Neutrophil (primary cell): ENCODE measurements at regions not wholly inside any gene's neighbourhood (a gene's known extent, or its start where the extent isn't known, plus 50 kb on each side); places are given as distances from the start of the nearest gene placed in this dataset.

ENCODE experiments used
- H3K27ac ChIP-seq: fragments of 200-600 bp; sonication (generic); 2 replicates; pipeline ENCODE4 v1.5.1; 2016; ENCODE audit warnings: mild to moderate bottlenecking, moderate library complexity
- H3K27me3 ChIP-seq: fragments of 200-600 bp; sonication (generic); 2 replicates; pipeline ENCODE4 v1.6.0; 2016; ENCODE audit warnings: mild to moderate bottlenecking
- H3K36me3 ChIP-seq: fragments of 200-600 bp; sonication (generic); 2 replicates; pipeline ENCODE4 v1.5.1; 2017
- H3K4me1 ChIP-seq, 2 experiments: fragments of 200-600 bp in 1 of 2; sonication (generic) in 1 of 2; 1 replicate in 1 of 2; 2 replicates in 1 of 2; pipeline versions ENCODE4 v1.5.1 to v1.6.1; 2013 to 2016; ENCODE audit warnings: low read depth in 1 of 2, low read length in 1 of 2, mild to moderate bottlenecking in 1 of 2, moderate library complexity in 1 of 2; ENCODE audit not compliant: control insufficient read depth in 1 of 2, insufficient read depth in 1 of 2
- H3K4me3 ChIP-seq, 2 experiments: fragments of 200-600 bp in 1 of 2; sonication (generic) in 1 of 2; 1 replicate in 1 of 2; 2 replicates in 1 of 2; pipeline ENCODE4 v1.5.1; 2013 to 2016; ENCODE audit warnings: low read depth in 1 of 2, low read length in 1 of 2, mild to moderate bottlenecking in 1 of 2, moderate library complexity in 1 of 2
- H3K9me3 ChIP-seq: fragments of 200-600 bp; sonication (generic); 2 replicates; pipeline ENCODE4 v1.5.1; 2016
- TF ChIP-seq, protein P1 (sequence below): fragments of 200-600 bp; sonication (generic); IDR thresholded peaks from 2 replicates; pipeline ENCODE4 v1.5.1; 2016; ENCODE audit warnings: antibody characterized with exemption

DNA sequence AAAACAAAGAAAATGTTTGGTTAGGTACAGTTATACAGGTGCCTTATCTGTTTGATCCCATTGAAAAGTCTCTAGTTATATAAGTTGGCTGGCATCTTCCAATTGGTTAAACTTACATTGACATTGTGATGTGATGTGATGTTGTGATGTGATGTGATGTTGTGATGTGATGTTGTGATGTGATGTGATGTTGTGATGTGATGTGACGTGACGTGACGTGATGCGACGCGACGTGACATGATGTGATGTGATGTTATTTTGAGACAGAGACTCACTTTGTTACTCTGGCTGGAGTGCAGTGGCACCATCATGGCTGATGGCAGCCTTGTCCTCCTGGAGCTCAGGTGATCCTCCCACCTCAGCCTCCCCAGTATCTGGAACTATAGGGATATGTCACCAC lies 507.6 kb downstream of the HAO1 start:
- H3K27me3 ChIP-seq: no peaks in the 10 kb centered on the region
- no peak overlapping the region for H3K27ac ChIP-seq
- H3K4me1 ChIP-seq: no peaks in the 10 kb centered on the region
- TF ChIP-seq, protein P1, sequence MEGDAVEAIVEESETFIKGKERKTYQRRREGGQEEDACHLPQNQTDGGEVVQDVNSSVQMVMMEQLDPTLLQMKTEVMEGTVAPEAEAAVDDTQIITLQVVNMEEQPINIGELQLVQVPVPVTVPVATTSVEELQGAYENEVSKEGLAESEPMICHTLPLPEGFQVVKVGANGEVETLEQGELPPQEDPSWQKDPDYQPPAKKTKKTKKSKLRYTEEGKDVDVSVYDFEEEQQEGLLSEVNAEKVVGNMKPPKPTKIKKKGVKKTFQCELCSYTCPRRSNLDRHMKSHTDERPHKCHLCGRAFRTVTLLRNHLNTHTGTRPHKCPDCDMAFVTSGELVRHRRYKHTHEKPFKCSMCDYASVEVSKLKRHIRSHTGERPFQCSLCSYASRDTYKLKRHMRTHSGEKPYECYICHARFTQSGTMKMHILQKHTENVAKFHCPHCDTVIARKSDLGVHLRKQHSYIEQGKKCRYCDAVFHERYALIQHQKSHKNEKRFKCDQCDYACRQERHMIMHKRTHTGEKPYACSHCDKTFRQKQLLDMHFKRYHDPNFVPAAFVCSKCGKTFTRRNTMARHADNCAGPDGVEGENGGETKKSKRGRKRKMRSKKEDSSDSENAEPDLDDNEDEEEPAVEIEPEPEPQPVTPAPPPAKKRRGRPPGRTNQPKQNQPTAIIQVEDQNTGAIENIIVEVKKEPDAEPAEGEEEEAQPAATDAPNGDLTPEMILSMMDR: no peak
- H3K4me3 ChIP-seq: no peak overlapping the region
- no peaks in the 10 kb centered on the region for H3K36me3 ChIP-seq
- H3K9me3 ChIP-seq: no peaks in the 10 kb centered on the region

DNA sequence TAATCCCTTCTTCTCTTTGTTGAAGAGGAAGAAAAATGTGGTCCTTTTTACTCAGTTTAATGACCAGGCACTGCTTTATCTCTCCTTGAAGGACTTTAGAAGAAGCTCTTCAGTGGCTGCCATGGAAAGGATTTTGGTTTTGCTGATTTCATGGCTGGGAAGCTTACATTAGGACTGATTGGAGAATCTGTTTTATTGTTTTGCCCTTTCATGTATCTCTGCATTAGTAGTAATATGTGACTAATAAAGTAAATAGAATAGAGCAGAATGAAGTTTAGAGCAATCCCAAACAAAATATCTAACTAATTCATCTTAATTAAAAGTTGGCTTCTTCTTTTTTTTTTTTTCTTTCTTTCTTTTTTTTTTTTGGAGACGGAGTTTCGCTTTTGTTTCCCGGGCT lies 502.9 kb downstream of the HAO1 start:
- TF ChIP-seq, protein P1: no peak
- H3K9me3 ChIP-seq: no peaks in the 10 kb centered on the region
- no peak overlapping the region for H3K4me3 ChIP-seq
- H3K27ac ChIP-seq: no peak overlapping the region
- no peaks in the 10 kb centered on the region for H3K4me1 ChIP-seq
- H3K27me3 ChIP-seq: no peaks in the 10 kb centered on the region
- H3K36me3 ChIP-seq: no peaks in the 10 kb centered on the region

DNA sequence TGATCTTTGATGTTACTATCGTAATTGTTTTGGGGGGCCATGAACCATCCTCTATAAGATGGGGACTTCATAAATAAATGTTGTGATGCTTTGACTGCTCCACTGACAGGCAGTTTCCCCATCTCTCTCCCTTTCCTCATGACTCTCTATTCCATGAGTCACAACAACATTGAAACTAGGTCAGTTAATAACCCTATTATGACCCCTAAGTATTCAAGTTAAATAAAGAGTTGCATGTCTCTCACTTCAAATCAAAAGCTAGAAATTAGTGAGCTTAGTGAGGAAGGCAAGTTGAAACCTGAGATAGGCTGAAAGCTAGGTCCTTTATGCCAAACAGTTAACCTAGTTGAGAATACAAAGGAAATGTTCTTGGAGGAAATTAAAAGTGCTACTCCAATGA lies 491.0 kb downstream of the HAO1 start:
- no peaks in the 10 kb centered on the region for H3K27me3 ChIP-seq
- TF ChIP-seq, protein P1: no peak
- H3K27ac ChIP-seq: no peak overlapping the region
- H3K4me3 ChIP-seq: no peak overlapping the region
- no peaks in the 10 kb centered on the region for H3K36me3 ChIP-seq
- H3K4me1 ChIP-seq: no peaks in the 10 kb centered on the region
- H3K9me3 ChIP-seq: no peaks in the 10 kb centered on the region

DNA sequence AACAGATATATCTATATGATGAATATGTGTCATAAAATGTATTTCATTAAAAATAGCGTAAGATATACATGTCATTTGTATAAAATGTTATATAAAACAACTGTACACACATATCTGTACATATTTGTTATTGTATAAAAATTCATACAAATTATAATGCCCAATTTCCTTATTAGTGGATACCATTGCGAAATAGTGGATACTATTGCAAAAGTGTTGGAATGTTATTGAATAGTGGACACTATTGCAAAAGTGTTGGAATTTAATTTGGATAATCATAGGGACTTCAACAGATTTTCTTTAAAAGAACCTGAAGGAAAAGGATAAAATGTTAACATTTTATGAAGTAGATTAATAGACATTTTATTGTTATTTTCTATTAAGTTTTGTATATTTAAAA lies 487.4 kb downstream of the HAO1 start:
- TF ChIP-seq, protein P1: no peak
- no peaks in the 10 kb centered on the region for H3K27me3 ChIP-seq
- H3K4me3 ChIP-seq: no peak overlapping the region
- H3K36me3 ChIP-seq: no peaks in the 10 kb centered on the region
- no peaks in the 10 kb centered on the region for H3K4me1 ChIP-seq
- H3K27ac ChIP-seq: no peak overlapping the region
- no peaks in the 10 kb centered on the region for H3K9me3 ChIP-seq

DNA sequence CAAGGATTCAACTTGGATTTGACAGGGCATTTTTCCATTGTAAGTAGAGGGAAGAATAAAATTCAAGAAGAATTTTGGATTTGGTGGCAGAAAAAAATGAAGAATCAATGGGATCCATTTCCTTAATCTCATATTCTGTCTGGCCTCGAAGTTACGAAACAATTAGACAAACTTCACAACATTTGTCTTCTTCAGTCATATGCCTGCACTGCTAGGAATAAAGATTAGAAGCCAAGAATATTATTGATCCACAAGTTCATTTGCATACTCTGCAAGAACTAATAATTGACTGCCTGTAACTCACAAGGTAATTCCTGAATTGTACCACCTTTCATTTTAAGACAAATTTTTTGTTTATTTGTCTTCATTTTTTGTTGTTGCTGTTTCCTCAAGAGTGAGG lies 486.2 kb downstream of the HAO1 start:
- Histone ChIP-seq H3K9me3 (no peaks in the 10 kb centered on the region), H3K36me3 (no peaks in the 10 kb centered on the region), H3K4me3 (no peak overlapping the region), H3K4me1 (no peaks in the 10 kb centered on the region), H3K27ac (no peak overlapping the region), H3K27me3 (no peaks in the 10 kb centered on the region)
- TF ChIP-seq, protein P1: no peak

DNA sequence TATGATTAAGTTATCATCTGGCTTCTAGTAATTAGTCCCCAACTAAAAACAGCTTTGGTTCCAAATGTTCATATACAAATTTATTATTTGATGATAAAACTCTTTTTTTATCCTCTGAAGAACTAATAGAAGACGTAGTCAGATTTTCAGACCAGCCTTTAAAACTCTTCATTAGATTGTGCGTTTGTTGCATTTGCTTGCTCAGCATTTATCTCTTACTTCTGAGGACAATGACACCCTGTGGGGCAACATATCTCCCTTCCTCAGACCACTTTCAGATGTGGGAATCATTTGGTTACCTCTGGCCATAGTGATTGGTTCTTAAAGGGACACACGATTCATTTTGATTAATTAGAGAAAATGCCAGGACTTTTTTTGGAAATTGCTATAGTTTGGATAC lies 481.8 kb downstream of the HAO1 start:
- H3K27ac ChIP-seq: no peak overlapping the region
- H3K27me3 ChIP-seq: no peaks in the 10 kb centered on the region
- TF ChIP-seq, protein P1: no peak
- no peaks in the 10 kb centered on the region for H3K4me1 ChIP-seq
- no peak overlapping the region for H3K4me3 ChIP-seq
- H3K9me3 ChIP-seq: no peaks in the 10 kb centered on the region
- H3K36me3 ChIP-seq: no peaks in the 10 kb centered on the region
